HFF-Myc (cell line): ENCODE measurements at regions not wholly inside any gene's neighbourhood (a gene's known extent, or its start where the extent isn't known, plus 50 kb on each side); places are given as distances from the start of the nearest gene placed in this dataset.
"Not testable (repeated sequence)": the region's sequence is repeated elsewhere in the genome, so short reads cannot be mapped to it uniquely, and the experiment has no call there.

Experiments used
- DNase-seq: peaks from one replicate; pipeline ENCODE4 v3.0.0-alpha.2; 2011; ENCODE audit warnings: low read depth; ENCODE audit errors: extremely low read depth
- H3K4me3 ChIP-seq: replicated peaks from 2 replicates; pipeline ENCODE4 v1.5.1; 2011; ENCODE audit warnings: low read depth, mild to moderate bottlenecking, control low read depth, low read length
- CTCF ChIP-seq: IDR thresholded peaks from 2 replicates; pipeline ENCODE4 v1.5.1; 2012; ENCODE audit warnings: mild to moderate bottlenecking, low read depth, low read length, control low read depth; ENCODE audit errors: missing control alignments

- no peak overlapping the region for H3K4me3 ChIP-seq
- TF ChIP-seq CTCF, result no peak
- DNase-seq, result no peak
These were observed 358.0 kb upstream of the BRINP3 start for GRCh38 chr1:190835658-190836057.

- DNase-seq, result not testable (repeated sequence)
These were observed 359.5 kb upstream of the BRINP3 start for GRCh38 chr1:190837200-190837599.

GRCh38 chr1:190837888-190838287 lies 360.2 kb upstream of the BRINP3 start:
- no peak overlapping the region for H3K4me3 ChIP-seq
- no peak for TF ChIP-seq CTCF
- DNase-seq, result no peak

More at GRCh38 chr1:190837200-190837599, 359.5 kb upstream of the BRINP3 start:
- H3K4me3 ChIP-seq, result not testable (repeated sequence)

GRCh38 chr1:190847166-190847565 lies 369.5 kb upstream of the BRINP3 start:
- no peak for TF ChIP-seq CTCF
- DNase-seq, result no peak
- H3K4me3 ChIP-seq, result no peak overlapping the region

- no peak for TF ChIP-seq CTCF
- H3K4me3 ChIP-seq, result no peak overlapping the region
- no peak for DNase-seq
These were observed 371.7 kb upstream of the BRINP3 start for GRCh38 chr1:190849346-190849745.

- no peak overlapping the region for H3K4me3 ChIP-seq
- no peak for DNase-seq
- TF ChIP-seq CTCF, result no peak
These were observed 374.9 kb upstream of the BRINP3 start for GRCh38 chr1:190852611-190853010.

GRCh38 chr1:190858140-190858539 lies 380.5 kb upstream of the BRINP3 start:
- no peak for TF ChIP-seq CTCF
- no peak overlapping the region for H3K4me3 ChIP-seq
- DNase-seq, result no peak
